ENCODE measurements at regions not wholly inside any gene's neighbourhood (a gene's known extent, or its start where the extent isn't known, plus 50 kb on each side); places are given as distances from the start of the nearest gene placed in this dataset.

GRCh38 chr5:4148009-4148408 is 552.4 kb downstream of the IRX1 start:
- DNase-seq: no peak
- Histone ChIP-seq H3K36me3 (replicated peaks) (no peaks in the 10 kb centered on the region), H3K27ac (no peak overlapping the region), H3K4me3 (ENCODE audit: low read depth, low read length) (no peak overlapping the region), H3K27me3 (replicated peaks) (no peaks in the 10 kb centered on the region)
- in situ Hi-C loops (cut with HindIII; ENCODE audit: low pct_ligation_motif_present, low sequenced_read_pairs): no loop called here
- TF ChIP-seq CTCF (IDR thresholded peaks at IDR 0.05; ENCODE audit: low read depth, low read length, missing control alignments): no peak

GRCh38 chr5:4150067-4150466 is 554.4 kb downstream of the IRX1 start:
- Histone ChIP-seq H3K27me3 (replicated peaks) (no peaks in the 10 kb centered on the region), H3K36me3 (replicated peaks) (no peaks in the 10 kb centered on the region), H3K27ac (no peak overlapping the region), H3K4me3 (ENCODE audit: low read depth, low read length) (no peak overlapping the region)
- no peak for TF ChIP-seq CTCF (IDR thresholded peaks at IDR 0.05; ENCODE audit: low read depth, low read length, missing control alignments)
- no peak for DNase-seq
- in situ Hi-C loops (cut with HindIII; ENCODE audit: low pct_ligation_motif_present, low sequenced_read_pairs): no loop called here

DNA sequence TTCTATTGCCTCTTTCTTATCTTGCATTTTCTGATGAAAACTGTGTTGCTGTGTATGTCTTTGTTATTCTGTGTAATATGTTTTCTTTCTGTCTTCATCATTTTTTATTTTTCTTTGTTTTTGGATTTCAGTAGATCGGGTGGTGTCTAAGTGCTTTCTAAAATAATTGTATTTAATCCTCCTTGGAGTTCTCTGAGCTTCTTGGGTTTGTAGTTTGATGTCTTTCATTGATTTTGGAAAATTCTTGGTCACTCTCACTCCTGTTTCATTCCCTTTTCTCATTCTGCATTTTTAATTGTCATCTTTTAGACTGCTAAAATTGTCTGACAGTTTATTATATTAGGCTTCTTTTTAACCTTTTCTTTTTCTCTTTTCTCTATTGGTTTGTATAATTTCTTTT is 560.5 kb downstream of the IRX1 start:
- Histone ChIP-seq H3K27me3 (replicated peaks) (no peaks in the 10 kb centered on the region), H3K27ac (no peak overlapping the region), H3K4me3 (ENCODE audit: low read depth, low read length) (no peak overlapping the region), H3K36me3 (replicated peaks) (no peaks in the 10 kb centered on the region)
- no peak for TF ChIP-seq CTCF (IDR thresholded peaks at IDR 0.05; ENCODE audit: low read depth, low read length, missing control alignments)
- no peak for DNase-seq
- in situ Hi-C loops (cut with HindIII; ENCODE audit: low pct_ligation_motif_present, low sequenced_read_pairs): no loop called here

DNA sequence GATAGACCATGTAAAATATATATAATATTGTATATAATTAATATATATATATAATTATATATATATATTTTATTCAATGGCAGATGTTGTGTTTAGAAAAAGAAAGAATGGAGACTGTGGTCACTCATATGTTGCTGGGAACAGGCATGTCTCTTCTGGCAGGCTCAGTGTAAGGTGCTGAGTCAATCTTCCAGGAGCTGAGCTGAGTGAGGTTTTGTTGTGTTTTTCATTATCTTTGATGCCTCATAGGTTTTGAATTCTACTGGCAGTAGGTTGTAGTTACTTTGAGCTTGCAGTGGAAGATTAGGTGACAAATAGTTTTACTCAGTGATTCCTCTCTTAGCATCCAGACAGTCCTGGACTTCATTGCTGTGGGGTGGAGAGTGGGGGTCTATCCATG is 561.3 kb downstream of the IRX1 start:
- in situ Hi-C loops (cut with HindIII; ENCODE audit: low pct_ligation_motif_present, low sequenced_read_pairs): no loop called here
- no peak for TF ChIP-seq CTCF (IDR thresholded peaks at IDR 0.05; ENCODE audit: low read depth, low read length, missing control alignments)
- Histone ChIP-seq H3K27ac (no peak overlapping the region), H3K27me3 (replicated peaks) (no peaks in the 10 kb centered on the region), H3K36me3 (replicated peaks) (no peaks in the 10 kb centered on the region), H3K4me3 (ENCODE audit: low read depth, low read length) (no peak overlapping the region)
- no peak for DNase-seq

DNA sequence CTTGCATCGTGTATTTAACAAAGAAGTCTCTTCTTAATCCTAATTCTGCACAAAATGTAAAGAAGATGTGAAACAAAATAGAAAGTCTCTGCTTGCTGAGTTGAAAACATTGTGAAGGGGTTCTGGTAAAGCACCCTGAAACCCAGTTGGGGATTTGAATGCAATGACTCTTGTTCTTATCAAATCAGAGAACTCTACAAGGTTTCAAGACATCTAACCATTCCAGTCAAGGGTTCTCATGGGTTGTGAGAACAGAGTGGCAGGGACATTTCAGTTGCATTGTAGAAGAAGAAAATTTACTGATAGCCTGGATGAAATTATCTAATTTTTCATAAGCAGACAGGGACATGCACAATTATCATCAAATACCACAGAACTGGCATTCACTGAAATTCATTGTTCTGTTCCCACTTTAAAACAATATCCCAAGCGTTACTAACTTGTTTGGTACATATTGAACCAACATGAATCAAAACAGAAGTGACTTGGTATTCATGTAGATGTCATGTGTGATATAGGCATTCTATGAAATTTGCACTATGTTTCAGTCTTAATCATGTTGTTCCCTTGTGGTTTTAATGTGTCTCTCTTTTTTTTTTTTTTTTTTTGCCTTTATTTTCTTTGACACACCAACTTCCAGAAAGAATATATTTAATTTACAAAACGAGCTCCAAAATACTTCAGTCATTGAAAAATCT is 563.3 kb downstream of the IRX1 start:
- H3K36me3 ChIP-seq (replicated peaks): no peaks in the 10 kb centered on the region
- no peak for DNase-seq
- no peaks in the 10 kb centered on the region for H3K27me3 ChIP-seq (replicated peaks)
- no peak for TF ChIP-seq CTCF (IDR thresholded peaks at IDR 0.05; ENCODE audit: low read depth, low read length, missing control alignments)
- in situ Hi-C loops (cut with HindIII; ENCODE audit: low pct_ligation_motif_present, low sequenced_read_pairs): no loop called here
- no peak overlapping the region for H3K27ac ChIP-seq
- no peak overlapping the region for H3K4me3 ChIP-seq (ENCODE audit: low read depth, low read length)

DNA sequence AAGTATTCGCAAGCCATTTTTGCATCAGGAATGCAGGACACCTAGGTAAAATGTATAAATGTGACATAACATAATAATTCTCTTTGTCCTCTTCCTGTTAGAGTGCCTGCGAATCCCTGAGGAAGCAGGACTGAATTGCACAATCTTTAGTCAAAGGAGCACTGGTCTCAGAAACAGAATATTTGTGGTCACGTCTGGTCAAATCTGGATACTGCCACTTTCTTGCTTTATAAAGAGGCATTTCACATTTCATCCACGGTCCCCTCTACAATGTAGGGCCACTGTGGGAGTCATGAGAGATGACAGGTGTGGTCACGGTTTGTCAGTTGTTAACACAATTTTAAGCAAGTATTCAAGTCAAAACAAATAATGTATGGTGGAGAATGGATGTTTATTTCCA is 564.0 kb downstream of the IRX1 start:
- in situ Hi-C loops (cut with HindIII; ENCODE audit: low pct_ligation_motif_present, low sequenced_read_pairs): no loop called here
- no peaks in the 10 kb centered on the region for H3K36me3 ChIP-seq (replicated peaks)
- no peak for TF ChIP-seq CTCF (IDR thresholded peaks at IDR 0.05; ENCODE audit: low read depth, low read length, missing control alignments)
- no peak overlapping the region for H3K27ac ChIP-seq
- H3K4me3 ChIP-seq (ENCODE audit: low read depth, low read length): no peak overlapping the region
- no peaks in the 10 kb centered on the region for H3K27me3 ChIP-seq (replicated peaks)
- DNase-seq: no peak
